ENCODE measurements at regions not wholly inside any gene's neighbourhood (a gene's known extent, or its start where the extent isn't known, plus 50 kb on each side); places are given as distances from the start of the nearest gene placed in this dataset.

DNA sequence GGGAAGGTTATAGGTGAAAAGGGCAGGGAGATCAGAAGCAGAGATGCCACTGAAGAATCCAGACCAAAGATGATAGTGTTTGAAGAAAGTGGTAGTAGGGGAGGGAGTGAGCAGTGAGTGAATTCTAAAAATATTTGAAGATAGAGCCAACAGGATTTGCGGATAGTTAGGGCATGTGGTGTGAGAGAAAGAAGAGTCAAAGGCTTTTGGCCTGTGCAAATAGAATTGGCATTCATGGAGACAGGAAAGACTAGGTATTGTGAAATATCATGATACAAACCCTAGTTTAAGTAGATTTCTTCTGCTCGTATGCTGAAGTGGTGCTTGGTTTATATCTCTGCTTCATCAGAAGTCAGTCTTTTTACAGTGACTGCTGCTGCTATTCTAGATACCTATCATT, 224.2 kb upstream of the CFAP20DC start:
- Mint-ChIP-seq H3K9me3 (no peaks in the 10 kb centered on the region), H3K4me3 (no peak overlapping the region), H3K36me3 (no peaks in the 10 kb centered on the region), H3K4me1 (no peaks in the 10 kb centered on the region), H3K27ac (no peak overlapping the region)
- DNase-seq (ENCODE audit: low spot score in 2 of 2) (no peak), ATAC-seq (no peak)

DNA sequence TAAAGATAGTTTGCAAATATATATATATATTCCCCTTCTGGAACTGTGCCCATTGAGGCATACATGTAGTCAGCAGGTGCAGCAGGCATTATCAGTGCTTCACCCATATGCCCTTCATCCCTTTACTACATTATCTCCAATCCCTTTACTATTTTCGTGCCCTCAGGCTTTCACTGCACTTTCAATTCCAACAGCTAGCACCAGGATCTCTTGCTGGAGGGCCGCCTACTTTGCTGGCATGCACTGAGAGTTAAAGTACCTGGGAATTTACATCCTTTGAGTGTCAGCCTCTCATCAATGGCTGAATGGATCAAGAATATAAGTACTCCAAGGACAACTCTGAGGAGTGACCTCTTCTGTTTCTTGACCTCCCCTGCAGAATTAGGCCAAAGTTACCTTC, 222.1 kb upstream of the CFAP20DC start:
- DNase-seq (ENCODE audit: low spot score in 2 of 2): no peak
- Mint-ChIP-seq H3K9me3 (no peaks in the 10 kb centered on the region), H3K36me3 (no peaks in the 10 kb centered on the region), H3K4me1 (no peaks in the 10 kb centered on the region), H3K4me3 (no peak overlapping the region), H3K27ac (no peak overlapping the region)
- no peak for ATAC-seq

DNA sequence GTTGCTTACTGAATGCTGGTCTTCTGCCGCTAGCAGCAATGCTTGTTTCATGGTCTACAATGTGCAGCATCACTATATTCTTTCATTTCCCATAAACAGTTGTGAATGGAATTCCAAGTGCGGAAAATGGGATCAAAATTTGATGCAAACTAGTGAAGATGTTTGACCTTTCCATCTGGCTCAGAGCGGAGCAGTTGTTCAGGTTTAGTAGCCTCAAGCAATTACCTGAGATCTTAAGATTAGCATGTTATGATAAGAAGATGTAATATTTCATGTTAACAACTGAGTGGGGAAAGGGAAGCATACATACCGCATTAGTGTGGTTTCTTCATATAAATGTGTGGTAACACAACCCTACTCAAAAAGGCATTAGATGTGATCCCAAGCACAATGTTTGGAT, 221.1 kb upstream of the CFAP20DC start:
- no peaks in the 10 kb centered on the region for H3K36me3 Mint-ChIP-seq
- no peak for ATAC-seq
- no peak overlapping the region for H3K4me3 Mint-ChIP-seq
- no peaks in the 10 kb centered on the region for H3K4me1 Mint-ChIP-seq
- no peaks in the 10 kb centered on the region for H3K9me3 Mint-ChIP-seq
- no peak overlapping the region for H3K27ac Mint-ChIP-seq
- DNase-seq (ENCODE audit: low spot score in 2 of 2): no peak

DNA sequence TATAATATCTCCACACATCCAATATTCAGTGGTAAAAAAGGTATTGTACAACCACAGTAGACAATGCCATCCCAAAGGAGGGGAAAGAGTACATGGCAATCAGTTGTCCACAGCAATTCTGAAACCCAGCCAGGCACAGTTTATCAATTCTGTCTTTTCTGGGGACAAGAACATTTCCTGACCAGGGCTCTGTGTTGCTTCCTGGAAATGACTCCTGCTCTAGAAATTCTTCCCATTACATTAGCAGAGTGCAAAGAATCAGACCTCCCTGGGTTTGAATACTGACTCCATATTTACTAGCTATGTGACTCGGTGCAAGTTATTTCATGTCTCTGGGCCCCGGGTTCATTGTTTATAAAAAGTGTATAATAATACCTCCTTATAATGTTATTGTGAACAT, 220.4 kb upstream of the CFAP20DC start:
- Mint-ChIP-seq H3K36me3 (no peaks in the 10 kb centered on the region), H3K4me3 (no peak overlapping the region), H3K4me1 (no peaks in the 10 kb centered on the region), H3K9me3 (no peaks in the 10 kb centered on the region), H3K27ac (no peak overlapping the region)
- no peak for ATAC-seq
- no peak for DNase-seq (ENCODE audit: low spot score in 2 of 2)

DNA sequence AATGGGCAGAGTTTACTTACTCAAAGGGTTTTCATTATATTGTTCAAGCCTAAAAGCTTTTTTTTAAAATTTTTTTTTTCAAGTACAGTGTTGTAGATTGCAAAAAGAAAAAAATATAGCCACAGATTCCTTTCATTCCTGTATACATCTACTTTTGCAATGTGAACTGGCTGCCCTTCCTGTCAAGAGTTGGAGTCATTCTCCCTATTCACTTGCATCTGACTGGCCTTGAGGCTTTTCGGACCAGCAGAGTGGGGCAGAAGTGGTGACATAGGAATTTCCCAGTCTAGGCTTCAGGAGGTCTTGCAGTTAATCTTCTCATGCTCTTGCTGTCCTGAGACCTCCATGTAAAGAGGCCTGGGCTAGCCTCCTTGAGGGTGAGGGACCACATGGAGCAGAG, 218.3 kb upstream of the CFAP20DC start:
- no peaks in the 10 kb centered on the region for H3K36me3 Mint-ChIP-seq
- no peak overlapping the region for H3K4me3 Mint-ChIP-seq
- no peak overlapping the region for H3K27ac Mint-ChIP-seq
- H3K9me3 Mint-ChIP-seq: peaks cover 5% of the 10 kb centered on the region
- no peak for ATAC-seq
- H3K4me1 Mint-ChIP-seq: no peaks in the 10 kb centered on the region
- DNase-seq (ENCODE audit: low spot score in 2 of 2): no peak

DNA sequence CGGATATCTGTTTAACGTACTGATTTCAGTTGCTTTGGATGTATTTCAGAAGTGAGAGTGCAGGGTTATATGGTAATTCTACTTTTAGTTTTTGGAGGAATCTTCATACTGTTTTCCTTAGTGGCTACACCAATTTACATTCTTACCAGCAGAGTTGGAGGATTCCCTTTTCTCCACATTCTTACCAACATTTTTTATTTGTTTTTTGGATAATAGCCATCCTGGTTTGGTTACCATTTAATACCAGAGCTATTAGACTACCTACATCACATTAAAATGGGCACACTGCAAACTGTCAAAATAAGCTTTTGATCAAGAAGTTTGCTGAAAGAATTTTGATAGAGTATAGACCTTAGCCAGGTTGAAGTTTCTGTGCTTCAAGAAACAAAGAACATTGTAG, 217.2 kb upstream of the CFAP20DC start:
- H3K9me3 Mint-ChIP-seq: peaks cover 5% of the 10 kb centered on the region
- ATAC-seq (no peak), DNase-seq (ENCODE audit: low spot score in 2 of 2) (no peak)
- no peak overlapping the region for H3K27ac Mint-ChIP-seq
- H3K36me3 Mint-ChIP-seq: no peaks in the 10 kb centered on the region
- H3K4me1 Mint-ChIP-seq: no peaks in the 10 kb centered on the region
- H3K4me3 Mint-ChIP-seq: no peak overlapping the region

DNA sequence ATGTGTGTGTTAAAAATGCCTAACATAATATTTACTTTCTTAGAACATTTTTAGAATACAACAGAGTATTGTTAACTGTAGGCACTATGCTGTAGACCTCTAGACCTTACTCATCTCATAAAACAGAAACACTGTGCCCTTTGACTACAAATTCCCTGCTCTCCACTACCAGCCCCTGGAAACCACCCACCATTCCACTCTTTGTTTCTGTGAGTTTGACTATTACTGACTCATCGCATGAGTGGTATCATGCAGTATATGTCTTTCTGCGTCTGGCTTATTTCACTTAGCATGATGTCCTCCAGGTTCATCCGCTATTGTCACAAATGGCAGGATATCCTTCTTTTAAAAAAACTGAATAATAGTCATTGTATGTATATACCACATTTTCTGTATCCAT, 216.7 kb upstream of the CFAP20DC start:
- H3K4me1 Mint-ChIP-seq: no peaks in the 10 kb centered on the region
- H3K9me3 Mint-ChIP-seq: peaks cover 5% of the 10 kb centered on the region
- H3K27ac Mint-ChIP-seq: no peak overlapping the region
- DNase-seq (ENCODE audit: low spot score in 2 of 2): no peak
- no peaks in the 10 kb centered on the region for H3K36me3 Mint-ChIP-seq
- H3K4me3 Mint-ChIP-seq: no peak overlapping the region
- peak; percentile 71 for ATAC-seq

DNA sequence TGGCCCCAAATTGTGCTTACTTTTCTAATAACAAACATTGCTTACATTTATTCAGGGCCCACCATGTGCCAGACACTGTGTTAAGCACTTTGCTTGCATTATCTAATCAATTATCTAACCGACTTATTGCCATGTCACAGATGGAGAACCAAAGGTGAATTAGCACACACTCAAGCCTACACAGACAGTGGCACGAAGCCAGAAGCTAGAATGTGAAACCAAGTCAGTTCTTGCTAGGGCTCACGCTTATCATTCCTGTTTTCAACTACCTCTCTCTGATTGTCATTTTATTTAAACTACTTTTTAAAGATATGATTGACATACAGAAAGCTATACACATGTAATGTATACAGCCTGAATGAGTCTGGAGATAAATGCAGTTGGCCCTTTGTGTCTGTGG, 215.7 kb upstream of the CFAP20DC start:
- H3K9me3 Mint-ChIP-seq: peaks cover 5% of the 10 kb centered on the region
- no peak for DNase-seq (ENCODE audit: low spot score in 2 of 2)
- no peaks in the 10 kb centered on the region for H3K4me1 Mint-ChIP-seq
- no peaks in the 10 kb centered on the region for H3K36me3 Mint-ChIP-seq
- no peak overlapping the region for H3K27ac Mint-ChIP-seq
- no peak for ATAC-seq
- H3K4me3 Mint-ChIP-seq: no peak overlapping the region

DNA sequence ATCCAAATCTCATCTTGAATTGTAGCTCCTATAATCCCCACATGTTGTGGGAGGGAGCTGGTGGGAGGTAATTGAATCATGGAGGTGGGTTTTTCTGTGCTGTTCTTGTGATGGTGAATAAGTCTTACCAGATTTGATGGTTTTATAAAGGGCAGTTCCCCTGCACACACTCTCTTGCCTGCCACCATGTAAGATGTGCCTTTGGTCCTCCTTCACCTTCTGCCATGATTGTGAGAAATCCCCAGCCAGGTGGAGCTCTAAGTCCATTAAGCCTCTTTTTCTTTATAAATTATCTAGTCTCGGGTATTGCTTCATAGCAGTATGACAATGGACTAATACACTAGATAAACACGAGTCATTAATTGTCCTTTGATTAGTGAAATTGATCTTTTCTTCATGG, 214.5 kb upstream of the CFAP20DC start:
- Mint-ChIP-seq H3K4me1 (no peaks in the 10 kb centered on the region), H3K9me3 (peaks cover 5% of the 10 kb centered on the region), H3K4me3 (no peak overlapping the region), H3K27ac (no peak overlapping the region), H3K36me3 (no peaks in the 10 kb centered on the region)
- ATAC-seq: no peak
- no peak for DNase-seq (ENCODE audit: low spot score in 2 of 2)

DNA sequence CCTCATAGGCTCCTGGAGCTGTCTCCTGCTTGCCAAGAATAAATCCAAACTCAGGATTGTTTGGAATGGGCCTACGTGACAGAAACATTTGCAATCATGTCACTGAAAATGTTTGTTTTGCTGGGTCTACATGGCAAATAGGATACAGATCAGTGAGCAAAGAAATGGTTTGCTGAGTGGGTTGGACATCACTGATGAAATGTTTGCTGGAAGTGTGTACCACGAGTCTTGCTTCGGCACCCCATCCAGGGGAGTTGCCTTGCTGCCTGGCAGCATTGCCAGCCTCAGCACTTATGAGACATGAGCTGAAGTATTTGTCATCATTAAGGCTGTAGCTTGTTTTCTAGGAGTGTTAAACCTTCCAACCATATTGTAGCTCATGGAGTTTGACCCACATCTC, 213.3 kb upstream of the CFAP20DC start:
- Mint-ChIP-seq H3K4me1 (no peaks in the 10 kb centered on the region), H3K36me3 (no peaks in the 10 kb centered on the region), H3K4me3 (no peak overlapping the region), H3K27ac (no peak overlapping the region), H3K9me3 (peaks cover 5% of the 10 kb centered on the region)
- no peak for DNase-seq (ENCODE audit: low spot score in 2 of 2)
- no peak for ATAC-seq

DNA sequence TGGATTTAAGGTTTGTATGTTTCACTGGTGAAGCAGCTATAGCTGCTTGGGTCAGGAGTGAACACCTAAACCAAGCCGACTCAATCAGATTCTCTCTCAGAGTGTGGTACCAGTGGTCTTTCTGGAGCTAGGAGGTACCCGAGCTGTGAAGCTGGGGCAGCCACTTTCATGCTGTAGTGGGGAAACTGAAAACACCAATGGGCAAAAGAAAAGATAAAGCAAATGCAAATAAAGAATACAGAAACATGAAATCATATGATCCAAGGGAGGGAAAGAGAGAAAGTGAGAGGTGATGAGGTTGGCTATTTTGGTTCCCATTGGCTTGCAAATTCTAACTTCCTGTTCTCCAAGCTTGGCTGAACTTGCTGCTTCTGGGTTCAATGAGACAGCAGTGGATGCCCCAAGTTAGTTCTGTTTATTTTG, 212.3 kb upstream of the CFAP20DC start:
- Mint-ChIP-seq H3K4me3 (no peak overlapping the region), H3K36me3 (no peaks in the 10 kb centered on the region), H3K27ac (no peak overlapping the region), H3K9me3 (peaks cover 5% of the 10 kb centered on the region), H3K4me1 (no peaks in the 10 kb centered on the region)
- no peak for ATAC-seq
- DNase-seq (ENCODE audit: low spot score in 2 of 2): no peak

DNA sequence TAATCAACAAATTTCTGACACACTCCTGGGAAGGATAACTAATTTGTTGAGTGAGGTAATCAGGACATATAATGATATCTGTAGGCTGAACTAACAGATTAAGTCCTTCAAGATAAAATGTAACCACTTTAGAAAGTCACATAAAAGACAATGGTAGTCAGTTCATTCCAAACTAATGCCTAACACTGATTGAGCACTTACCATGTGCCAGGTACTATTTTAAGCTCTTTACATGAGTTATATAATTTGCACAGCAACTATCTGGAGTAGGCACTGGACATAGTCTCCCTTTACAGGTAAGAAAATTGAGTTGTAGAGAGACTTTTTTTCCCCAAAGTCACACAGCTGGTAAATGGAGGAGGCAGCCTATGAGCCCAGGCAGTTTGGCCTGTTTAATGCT, 211.2 kb upstream of the CFAP20DC start:
- Mint-ChIP-seq H3K4me1 (no peaks in the 10 kb centered on the region), H3K9me3 (peaks cover 5% of the 10 kb centered on the region), H3K4me3 (no peak overlapping the region), H3K27ac (no peak overlapping the region), H3K36me3 (no peaks in the 10 kb centered on the region)
- ATAC-seq (no peak), DNase-seq (ENCODE audit: low spot score in 2 of 2) (no peak)

DNA sequence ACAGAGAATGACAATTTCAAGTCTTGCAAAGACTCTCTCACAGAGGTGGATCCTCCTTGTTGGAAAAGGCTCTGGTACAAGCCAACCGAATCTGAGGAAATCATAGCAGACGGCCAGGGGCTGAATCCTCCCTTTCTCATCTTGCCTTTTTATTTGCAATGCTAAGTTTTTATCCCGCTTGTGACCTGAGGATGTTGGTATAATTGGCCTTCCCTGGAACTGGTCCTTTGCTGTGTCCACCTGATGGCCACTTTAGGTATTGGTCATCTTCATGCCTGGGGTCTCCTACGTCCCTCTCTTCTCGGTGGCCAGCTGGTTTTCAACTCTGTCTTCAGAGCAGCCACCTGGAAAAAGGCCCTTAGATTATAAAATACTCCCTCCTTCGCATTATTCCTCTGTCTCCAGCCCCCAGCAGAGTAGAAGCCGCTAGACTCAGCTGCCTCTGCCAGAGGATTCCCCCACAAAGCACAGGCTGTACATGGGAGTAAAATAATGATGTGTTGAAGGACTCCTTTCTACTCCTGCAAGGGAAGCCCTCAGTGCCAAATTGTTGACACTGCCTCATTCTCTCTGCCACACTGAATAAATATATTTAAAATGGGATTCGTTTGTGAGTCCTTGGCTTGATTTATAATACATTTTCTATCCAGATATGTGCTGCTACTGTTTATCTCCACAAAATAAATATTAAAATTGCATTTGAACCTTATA, 208.9 kb upstream of the CFAP20DC start:
- no peak overlapping the region for H3K27ac Mint-ChIP-seq
- H3K4me1 Mint-ChIP-seq: no peaks in the 10 kb centered on the region
- no peak for ATAC-seq
- H3K4me3 Mint-ChIP-seq: no peak overlapping the region
- no peak for DNase-seq (ENCODE audit: low spot score in 2 of 2)
- no peaks in the 10 kb centered on the region for H3K9me3 Mint-ChIP-seq
- H3K36me3 Mint-ChIP-seq: no peaks in the 10 kb centered on the region

DNA sequence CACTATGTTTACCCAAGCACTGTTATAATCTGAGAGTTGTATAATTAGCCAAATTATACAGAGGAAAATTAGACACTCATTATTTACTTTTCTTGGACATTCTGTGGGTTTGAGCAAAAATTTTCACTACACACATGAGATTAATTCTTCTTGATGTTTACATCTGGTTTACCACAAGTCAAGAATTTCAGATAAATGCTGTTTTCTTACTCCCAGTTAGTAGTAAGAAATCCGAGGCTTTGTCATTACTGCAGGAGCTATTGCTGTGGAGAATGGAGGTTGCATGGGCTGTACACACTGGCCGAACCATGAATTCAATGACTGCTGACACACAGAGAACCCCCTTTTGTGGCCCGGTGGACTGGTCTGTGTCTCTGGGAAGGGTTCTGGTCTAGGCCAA, 207.7 kb upstream of the CFAP20DC start:
- Mint-ChIP-seq H3K36me3 (no peaks in the 10 kb centered on the region), H3K4me3 (no peak overlapping the region), H3K27ac (no peak overlapping the region), H3K9me3 (no peaks in the 10 kb centered on the region), H3K4me1 (no peaks in the 10 kb centered on the region)
- no peak for ATAC-seq
- DNase-seq (ENCODE audit: low spot score in 2 of 2): no peak

DNA sequence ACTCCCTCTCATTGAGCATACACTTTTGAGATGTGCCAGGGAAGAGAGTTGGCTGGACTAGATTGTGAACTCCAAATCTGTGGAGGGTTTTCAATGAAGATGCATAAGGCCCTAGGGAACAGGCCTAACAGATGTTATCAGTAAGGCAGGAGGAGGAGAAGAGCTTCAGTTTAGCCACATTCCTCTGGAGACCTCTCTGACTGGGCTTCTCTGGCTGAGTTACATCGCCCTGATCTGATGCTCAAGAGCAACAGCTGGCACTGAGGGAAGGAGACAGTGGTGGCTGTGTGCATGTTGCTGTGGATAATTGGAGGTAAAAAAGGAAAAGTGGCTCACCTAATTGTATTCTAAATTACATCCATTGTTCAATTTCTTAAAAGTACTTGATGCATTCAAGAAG, 206.4 kb upstream of the CFAP20DC start:
- no peaks in the 10 kb centered on the region for H3K9me3 Mint-ChIP-seq
- no peaks in the 10 kb centered on the region for H3K4me1 Mint-ChIP-seq
- no peak for ATAC-seq
- no peak for DNase-seq (ENCODE audit: low spot score in 2 of 2)
- no peak overlapping the region for H3K4me3 Mint-ChIP-seq
- no peak overlapping the region for H3K27ac Mint-ChIP-seq
- no peaks in the 10 kb centered on the region for H3K36me3 Mint-ChIP-seq

DNA sequence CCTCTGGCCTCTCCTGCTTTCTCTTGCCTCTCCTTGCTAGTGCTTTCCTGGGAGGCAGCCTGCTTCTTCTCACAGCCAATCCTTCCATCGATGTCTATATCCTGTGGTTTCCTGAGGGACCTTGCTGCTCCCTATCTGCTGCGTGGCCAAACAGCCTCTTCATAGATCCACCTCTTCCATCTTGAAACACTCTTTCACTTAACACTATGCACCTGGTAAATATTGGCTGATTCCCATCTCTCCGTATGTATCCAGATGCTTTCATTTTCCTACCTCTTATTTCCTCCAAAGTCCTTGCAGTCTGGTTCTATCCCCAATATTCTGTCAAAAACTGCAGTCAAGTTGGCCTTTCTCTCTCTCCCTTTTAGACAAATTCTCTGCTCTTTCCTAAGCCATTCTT, 205.2 kb upstream of the CFAP20DC start:
- Mint-ChIP-seq H3K4me1 (no peaks in the 10 kb centered on the region), H3K36me3 (no peaks in the 10 kb centered on the region), H3K9me3 (no peaks in the 10 kb centered on the region), H3K4me3 (no peak overlapping the region), H3K27ac (no peak overlapping the region)
- DNase-seq (ENCODE audit: low spot score in 2 of 2) (no peak), ATAC-seq (no peak)

DNA sequence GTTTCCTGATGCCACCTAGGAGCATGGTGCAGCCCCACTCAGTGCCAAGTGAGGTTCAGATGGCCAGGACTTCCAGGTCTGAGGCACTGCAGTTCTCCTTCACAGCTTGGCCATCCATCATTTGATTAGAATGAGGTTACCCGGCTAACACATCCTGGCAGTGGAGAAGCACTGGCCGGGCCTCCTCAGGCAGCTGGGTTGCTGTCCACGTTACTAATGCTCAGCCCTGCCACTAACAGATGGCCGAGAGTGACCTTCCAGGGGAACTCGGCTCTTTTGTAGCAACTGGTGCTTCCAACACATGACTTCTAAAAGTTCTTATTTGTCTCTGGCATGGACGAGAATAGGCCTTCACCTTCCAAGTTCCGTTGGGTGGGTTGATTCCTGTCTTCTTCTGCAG, 204.6 kb upstream of the CFAP20DC start:
- ATAC-seq (no peak), DNase-seq (ENCODE audit: low spot score in 2 of 2) (no peak)
- Mint-ChIP-seq H3K27ac (no peak overlapping the region), H3K9me3 (no peaks in the 10 kb centered on the region), H3K4me1 (no peaks in the 10 kb centered on the region), H3K36me3 (no peaks in the 10 kb centered on the region), H3K4me3 (no peak overlapping the region)
